ENCODE measurements at regions not wholly inside any gene's neighbourhood (a gene's known extent, or its start where the extent isn't known, plus 50 kb on each side); places are given as distances from the start of the nearest gene placed in this dataset.
"Not testable (repeated sequence)": the region's sequence is repeated elsewhere in the genome, so short reads cannot be mapped to it uniquely, and the experiment has no call there.

GRCh38 chr9:74066605-74067004 is 430.5 kb upstream of the RORB start:
- TF ChIP-seq CTCF (IDR thresholded peaks at IDR 0.05; ENCODE audit: control extremely low read depth, extremely low read depth, low read depth, missing control alignments) = no peak
- no peak for DNase-seq (ENCODE audit: extremely low spot score)
- ChIA-PET POLR2A (no interaction called here), CTCF (interaction anchor here (1.0 to 1.2 kb wide), 2 partner anchors 9 to 12 kb away, joined by 4 to 5 read pairs; no protein-coding TSS in a partner anchor)

GRCh38 chr9:74071502-74071901 is 425.6 kb upstream of the RORB start:
- DNase-seq (ENCODE audit: extremely low spot score) = no peak
- ChIA-PET POLR2A (no interaction called here), CTCF (no interaction called here)
- no peak for TF ChIP-seq CTCF (IDR thresholded peaks at IDR 0.05; ENCODE audit: control extremely low read depth, extremely low read depth, low read depth, missing control alignments)

DNA sequence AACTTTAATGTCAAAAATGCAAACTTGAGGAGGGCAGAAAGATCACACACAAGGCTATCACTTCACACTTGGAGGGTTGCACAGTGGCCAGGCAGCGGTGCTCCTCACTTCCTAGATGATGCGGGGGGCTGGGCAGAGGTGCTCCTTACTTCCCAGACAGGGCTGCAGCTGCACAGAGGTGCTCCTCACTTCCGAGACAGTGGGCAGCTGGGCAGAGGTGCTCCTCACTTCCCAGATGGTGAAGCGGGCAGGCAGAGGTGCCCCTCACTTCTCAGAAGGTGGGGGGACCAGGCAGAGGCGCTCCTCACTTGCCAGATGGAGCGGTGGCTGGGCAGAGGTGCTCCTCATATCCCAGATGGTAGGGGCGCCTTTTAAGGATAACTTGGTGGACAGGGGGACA is 423.2 kb upstream of the RORB start:
- CTCF ChIA-PET = no interaction called here
- TF ChIP-seq CTCF (IDR thresholded peaks at IDR 0.05; ENCODE audit: control extremely low read depth, extremely low read depth, low read depth, missing control alignments) = no peak
- POLR2A ChIA-PET = no interaction called here
- no peak for DNase-seq (ENCODE audit: extremely low spot score)

DNA sequence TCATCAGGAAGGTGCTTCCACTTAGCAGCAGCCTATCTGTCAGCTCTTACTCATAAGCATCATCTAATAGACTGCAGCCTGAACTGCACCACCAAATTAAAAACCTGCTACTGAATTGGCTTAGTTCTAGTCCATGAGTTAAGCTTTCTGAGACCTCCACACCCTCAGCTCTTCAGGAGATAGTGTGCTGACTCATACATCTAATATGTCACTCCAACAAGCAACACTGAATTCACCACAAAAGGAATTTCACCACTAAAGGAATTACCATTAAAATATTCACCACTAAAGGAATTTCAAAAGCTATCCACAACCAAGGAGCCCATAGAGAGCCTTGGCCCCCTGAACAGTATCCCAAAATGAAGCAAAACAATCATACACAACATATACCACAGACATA is 418.5 kb upstream of the RORB start:
- POLR2A ChIA-PET = no interaction called here
- CTCF ChIA-PET = interaction anchor here (1.7 kb wide), 1 partner anchor 12 kb away, joined by 4 read pairs; no protein-coding TSS in a partner anchor
- no peak for DNase-seq (ENCODE audit: extremely low spot score)
- TF ChIP-seq CTCF (IDR thresholded peaks at IDR 0.05; ENCODE audit: control extremely low read depth, extremely low read depth, low read depth, missing control alignments) = no peak

DNA sequence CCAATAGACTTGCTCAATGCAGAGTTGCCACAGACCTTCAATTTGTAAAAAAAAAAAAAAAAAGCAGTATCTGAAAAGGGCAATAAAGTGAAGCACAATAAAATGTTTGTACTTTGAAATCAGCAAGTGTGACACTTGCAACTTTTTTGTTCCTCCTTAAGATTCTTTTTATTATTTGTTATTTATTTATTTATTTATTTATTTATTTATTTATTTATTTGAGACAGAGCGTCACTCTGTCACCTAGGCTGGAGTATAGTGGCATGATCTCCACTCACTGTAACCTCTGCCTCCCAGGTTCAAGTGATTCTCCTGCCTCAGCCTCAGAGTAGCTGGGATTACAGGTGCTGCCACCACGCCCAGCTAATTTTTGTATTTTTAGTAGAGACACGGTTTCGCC is 416.5 kb upstream of the RORB start:
- DNase-seq (ENCODE audit: extremely low spot score); POLR2A ChIA-PET; CTCF ChIA-PET: not testable (repeated sequence)

- ChIA-PET POLR2A (no interaction called here), CTCF (interaction anchor here (1.2 kb wide), 1 partner anchor 11 kb away, joined by 4 read pairs; no protein-coding TSS in a partner anchor)
- no peak for TF ChIP-seq CTCF (IDR thresholded peaks at IDR 0.05; ENCODE audit: control extremely low read depth, extremely low read depth, low read depth, missing control alignments)
- no peak for DNase-seq (ENCODE audit: extremely low spot score)
Measured at GRCh38 chr9:74083681-74084433, 413.3 kb upstream of the RORB start.

GRCh38 chr9:74085384-74086037 is 411.6 kb upstream of the RORB start:
- CTCF ChIA-PET; POLR2A ChIA-PET; DNase-seq (ENCODE audit: extremely low spot score): not testable (repeated sequence)

DNA sequence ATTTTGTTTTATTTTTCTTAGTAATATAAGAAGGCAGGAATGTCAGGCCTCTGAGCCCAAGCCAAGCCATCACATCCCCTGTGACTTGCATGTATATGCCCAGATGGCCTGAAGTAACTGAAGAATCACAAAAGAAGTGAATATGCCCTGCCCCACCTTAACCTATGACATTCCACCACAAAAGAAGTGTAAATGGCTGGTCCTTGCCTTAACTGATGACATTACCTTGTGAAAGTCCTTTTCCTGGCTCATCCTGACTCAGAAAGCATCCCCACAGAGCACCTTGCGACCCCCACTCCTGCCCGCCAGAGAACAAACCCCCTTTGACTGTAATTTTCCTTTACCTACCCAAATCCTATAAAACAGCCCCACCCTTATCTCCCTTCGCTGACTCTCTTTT is 406.2 kb upstream of the RORB start:
- POLR2A ChIA-PET; DNase-seq (ENCODE audit: extremely low spot score); CTCF ChIA-PET: not testable (repeated sequence)
